ENCODE measurements at regions not wholly inside any gene's neighbourhood (a gene's known extent, or its start where the extent isn't known, plus 50 kb on each side); places are given as distances from the start of the nearest gene placed in this dataset.
"Not testable (repeated sequence)": the region's sequence is repeated elsewhere in the genome, so short reads cannot be mapped to it uniquely, and the experiment has no call there.

- ChIA-PET CTCF (ENCODE audit: low intra/inter-chr PET ratio, low total read pairs) (no interaction called here), POLR2A (no interaction called here)
- no peak overlapping the region for H2AFZ ChIP-seq (ENCODE audit: low read length)
- no peaks in the 10 kb centered on the region for H3K36me3 ChIP-seq (replicated peaks in 1 of 2; ENCODE audit: control insufficient read depth in 1 of 2, insufficient read depth in 2 of 2, low read length in 2 of 2)
- no peaks in the 10 kb centered on the region for H4K20me1 ChIP-seq (ENCODE audit: insufficient read depth, low read length)
- H3K4me3 ChIP-seq (replicated peaks in 1 of 3; ENCODE audit: insufficient read depth in 1 of 3, low read depth in 2 of 3, low read length in 3 of 3), result no peak overlapping the region
- 13% methylated on average over 3 of the region's 3 CpGs for WGBS (ENCODE audit: low lambda C conversion rate)
- no peak overlapping the region for H3K27ac ChIP-seq (ENCODE audit: extremely low read length, insufficient read depth, low read length)
- in situ Hi-C loops (cut with HindIII; ENCODE audit: extremely low pct_ligation_motif_present, low pct_unique_long_range_greater_than_20kb) (no loop called here), intact Hi-C loops (cut with micrococcal nuclease; ENCODE audit: unreplicated experiment) (no loop called here)
- H3K4me2 ChIP-seq (ENCODE audit: low read depth, low read length), result no peak overlapping the region
- no peak for DNase-seq (ENCODE audit: low spot score)
- no peaks in the 10 kb centered on the region for H3K9me3 ChIP-seq (ENCODE audit: low read length)
- no TSS peak for BruUV-seq (replicated peaks)
- H3K27me3 ChIP-seq (ENCODE audit: control insufficient read depth in 1 of 2, insufficient read depth in 2 of 2, low read length in 2 of 2), result no peaks in the 10 kb centered on the region
- no peak for ATAC-seq
- TF ChIP-seq ZNF550 (CRISPR knock-in tag; IDR thresholded peaks at IDR 0.05; ENCODE audit: borderline replicate concordance), result no peak
- H3K9ac ChIP-seq (ENCODE audit: insufficient read depth, low read depth, low read length), result no peak overlapping the region
- no peaks in the 10 kb centered on the region for H3K79me2 ChIP-seq (ENCODE audit: insufficient read depth, low read length)
- no peak for FAIRE-seq
- no peaks in the 10 kb centered on the region for H3K4me1 ChIP-seq (ENCODE audit: insufficient read depth, low read length)
Observed at GRCh38 chr21:35711213-35711612, 349.1 kb downstream of the SETD4 start.

- in situ Hi-C loops (cut with HindIII; ENCODE audit: extremely low pct_ligation_motif_present, low pct_unique_long_range_greater_than_20kb); POLR2A ChIA-PET; DNase-seq (ENCODE audit: low spot score); H3K36me3 ChIP-seq (replicated peaks in 1 of 2; ENCODE audit: control insufficient read depth in 1 of 2, insufficient read depth in 2 of 2, low read length in 2 of 2); BruUV-seq (replicated peaks); H3K4me1 ChIP-seq (ENCODE audit: insufficient read depth, low read length); H3K79me2 ChIP-seq (ENCODE audit: insufficient read depth, low read length); FAIRE-seq; H3K9ac ChIP-seq (ENCODE audit: insufficient read depth, low read depth, low read length); H3K27me3 ChIP-seq (ENCODE audit: control insufficient read depth in 1 of 2, insufficient read depth in 2 of 2, low read length in 2 of 2); H3K9me3 ChIP-seq (ENCODE audit: low read length); CTCF ChIA-PET (ENCODE audit: low intra/inter-chr PET ratio, low total read pairs); intact Hi-C loops (cut with micrococcal nuclease; ENCODE audit: unreplicated experiment); H2AFZ ChIP-seq (ENCODE audit: low read length); H3K4me2 ChIP-seq (ENCODE audit: low read depth, low read length); ATAC-seq; H4K20me1 ChIP-seq (ENCODE audit: insufficient read depth, low read length); H3K27ac ChIP-seq (ENCODE audit: extremely low read length, insufficient read depth, low read length); H3K4me3 ChIP-seq (replicated peaks in 1 of 3; ENCODE audit: insufficient read depth in 1 of 3, low read depth in 2 of 3, low read length in 3 of 3): not testable (repeated sequence)
- 62% methylated on average over 3 of the region's 3 CpGs for WGBS (ENCODE audit: low lambda C conversion rate)
Observed at GRCh38 chr21:35709990-35710389, 350.3 kb downstream of the SETD4 start.

- H3K36me3 ChIP-seq (replicated peaks in 1 of 2; ENCODE audit: control insufficient read depth in 1 of 2, insufficient read depth in 2 of 2, low read length in 2 of 2), result no peaks in the 10 kb centered on the region
- H3K79me2 ChIP-seq (ENCODE audit: insufficient read depth, low read length), result no peaks in the 10 kb centered on the region
- no TSS peak for BruUV-seq (replicated peaks)
- H3K9ac ChIP-seq (ENCODE audit: insufficient read depth, low read depth, low read length), result no peak overlapping the region
- in situ Hi-C loops (cut with HindIII; ENCODE audit: extremely low pct_ligation_motif_present, low pct_unique_long_range_greater_than_20kb) (no loop called here), intact Hi-C loops (cut with micrococcal nuclease; ENCODE audit: unreplicated experiment) (no loop called here)
- no peak for DNase-seq (ENCODE audit: low spot score)
- WGBS (ENCODE audit: low lambda C conversion rate), result 60% methylated on average over 1 of the region's 1 CpG
- H4K20me1 ChIP-seq (ENCODE audit: insufficient read depth, low read length), result no peaks in the 10 kb centered on the region
- H3K9me3 ChIP-seq (ENCODE audit: low read length), result no peaks in the 10 kb centered on the region
- ATAC-seq, result no peak
- H3K27me3 ChIP-seq (ENCODE audit: control insufficient read depth in 1 of 2, insufficient read depth in 2 of 2, low read length in 2 of 2), result no peaks in the 10 kb centered on the region
- H3K4me1 ChIP-seq (ENCODE audit: insufficient read depth, low read length), result no peaks in the 10 kb centered on the region
- ChIA-PET POLR2A (no interaction called here), CTCF (ENCODE audit: low intra/inter-chr PET ratio, low total read pairs) (no interaction called here)
- no peak for FAIRE-seq
- no peak overlapping the region for H3K4me2 ChIP-seq (ENCODE audit: low read depth, low read length)
- no peak overlapping the region for H3K4me3 ChIP-seq (replicated peaks in 1 of 3; ENCODE audit: insufficient read depth in 1 of 3, low read depth in 2 of 3, low read length in 3 of 3)
- no peak overlapping the region for H3K27ac ChIP-seq (ENCODE audit: extremely low read length, insufficient read depth, low read length)
- H2AFZ ChIP-seq (ENCODE audit: low read length), result no peak overlapping the region
- TF ChIP-seq DNMT3B (CRISPR knock-in tag; conservative IDR thresholded peaks at IDR 0.05) (no peak), MAX (IDR thresholded peaks at IDR 0.05) (no peak), MAZ (IDR thresholded peaks at IDR 0.05; ENCODE audit: borderline replicate concordance, low read depth, low read length) (no peak), MAZ (CRISPR knock-in tag; IDR thresholded peaks at IDR 0.05; ENCODE audit: low read depth) (no peak), HMG20A (CRISPR knock-in tag; IDR thresholded peaks at IDR 0.05; ENCODE audit: borderline replicate concordance) (no peak), BCLAF1 (IDR thresholded peaks at IDR 0.05) (no peak), MAFK (conservative IDR thresholded peaks at IDR 0.05 in 1 of 2, IDR thresholded peaks at IDR 0.05 in 1 of 2; ENCODE audit: low read length in 2 of 2) (peak; percentile 50 to 71), SKI (IDR thresholded peaks at IDR 0.05; ENCODE audit: partially characterized antibody) (no peak), KAT8 (CRISPR knock-in tag; IDR thresholded peaks at IDR 0.05) (no peak), MAFF (IDR thresholded peaks at IDR 0.05; ENCODE audit: low read depth, low read length) (0 out of 2 replicates have a peak, but pooled peaks have one; percentile 43), CHD4 (IDR thresholded peaks at IDR 0.05; ENCODE audit: borderline replicate concordance, low read length) (no peak)
Observed at GRCh38 chr21:35705888-35706287, 354.4 kb downstream of the SETD4 start.

Measured in HepG2 (cell line).